T-helper 2 cell (primary cell): ENCODE measurements at regions not wholly inside any gene's neighbourhood (a gene's known extent, or its start where the extent isn't known, plus 50 kb on each side); places are given as distances from the start of the nearest gene placed in this dataset.

Experiments used
- DNase-seq, 5 experiments: peaks; one replicate each; pipeline versions ENCODE4 v3.0.0 to v3.0.0-alpha.2; 2012 to 2022

- no peak for DNase-seq
Measured at GRCh38 chr5:89396278-89396954, 513.4 kb upstream of the MEF2C start.

- DNase-seq, result no peak
Measured at GRCh38 chr5:89395111-89395510, 512.1 kb upstream of the MEF2C start.

GRCh38 chr5:89388872-89389271 is 505.9 kb upstream of the MEF2C start:
- no peak for DNase-seq

GRCh38 chr5:89384391-89384790 is 501.4 kb upstream of the MEF2C start:
- DNase-seq, result no peak

GRCh38 chr5:89380635-89381034 is 497.7 kb upstream of the MEF2C start:
- no peak for DNase-seq

- DNase-seq, result no peak
Measured at GRCh38 chr5:89377767-89378455, 494.9 kb upstream of the MEF2C start.

- no peak for DNase-seq
Measured at GRCh38 chr5:89374818-89375521, 492.0 kb upstream of the MEF2C start.

GRCh38 chr5:89374144-89374784 is 491.3 kb upstream of the MEF2C start:
- no peak for DNase-seq

GRCh38 chr5:89372176-89372575 is 489.2 kb upstream of the MEF2C start:
- DNase-seq, result no peak

- DNase-seq, result no peak
Measured at GRCh38 chr5:89371646-89372045, 488.7 kb upstream of the MEF2C start.

- no peak for DNase-seq
Measured at GRCh38 chr5:89359046-89359445, 476.1 kb upstream of the MEF2C start.

GRCh38 chr5:89353837-89354551 is 471.0 kb upstream of the MEF2C start:
- no peak for DNase-seq

GRCh38 chr5:89351975-89352374 is 469.0 kb upstream of the MEF2C start:
- DNase-seq, result no peak

GRCh38 chr5:89351222-89351621 is 468.2 kb upstream of the MEF2C start:
- no peak for DNase-seq

GRCh38 chr5:89350684-89351083 is 467.7 kb upstream of the MEF2C start:
- DNase-seq, result no peak

- no peak for DNase-seq
Measured at GRCh38 chr5:89349246-89349980, 466.4 kb upstream of the MEF2C start.

GRCh38 chr5:89346573-89346972 is 463.6 kb upstream of the MEF2C start:
- DNase-seq, result no peak

- peak in 1 of 5 experiments; percentile 19 for DNase-seq
Measured at GRCh38 chr5:89343666-89344065, 460.7 kb upstream of the MEF2C start.

GRCh38 chr5:89342106-89342876 is 459.3 kb upstream of the MEF2C start:
- DNase-seq, result no peak

- no peak for DNase-seq
Measured at GRCh38 chr5:89338935-89339334, 456.0 kb upstream of the MEF2C start.

- DNase-seq, result no peak
Measured at GRCh38 chr5:89336111-89336510, 453.1 kb upstream of the MEF2C start.
